ENCODE measurements at regions not wholly inside any gene's neighbourhood (a gene's known extent, or its start where the extent isn't known, plus 50 kb on each side); places are given as distances from the start of the nearest gene placed in this dataset.

GRCh38 chr4:136203199-136203598 lies 1329.1 kb downstream of the PCDH18 start:
- no peak for TF ChIP-seq CTCF (IDR thresholded peaks at IDR 0.05)
- no peak for TF ChIP-seq POLR2A (IDR thresholded peaks at IDR 0.05)
- 53 to 70% (median 61%) methylated on average over 4 of the region's 4 CpGs for WGBS, 4 donors

GRCh38 chr4:136198358-136198757 lies 1333.9 kb downstream of the PCDH18 start:
- 70 to 81% (median 77%) methylated on average over 1 of the region's 1 CpG for WGBS, 4 donors
- no peak for DNase-seq

More at GRCh38 chr4:136203199-136203598, 1329.1 kb downstream of the PCDH18 start:
- H3K27ac ChIP-seq, result no peak overlapping the region
- intact Hi-C loops (cut with DNase I), result no loop called here
- H3K4me3 ChIP-seq, result no peak overlapping the region
- DNase-seq, result no peak
- H3K9me3 ChIP-seq (replicated peaks in 1 of 3), result no peaks in the 10 kb centered on the region
- H3K27me3 ChIP-seq, result no peaks in the 10 kb centered on the region
- H3K36me3 ChIP-seq (replicated peaks in 1 of 2), result no peaks in the 10 kb centered on the region
- H3K4me1 ChIP-seq (replicated peaks in 1 of 2), result no peaks in the 10 kb centered on the region

GRCh38 chr4:136194962-136195361 lies 1337.3 kb downstream of the PCDH18 start:
- no peak for DNase-seq
- Histone ChIP-seq H3K4me1 (replicated peaks in 1 of 2) (no peaks in the 10 kb centered on the region), H3K9me3 (replicated peaks in 1 of 3) (no peaks in the 10 kb centered on the region), H3K4me3 (no peak overlapping the region), H3K36me3 (replicated peaks in 1 of 2) (no peaks in the 10 kb centered on the region), H3K27me3 (no peaks in the 10 kb centered on the region), H3K27ac (no peak overlapping the region)
- 74 to 94% (median 86%) methylated on average over 2 of the region's 2 CpGs for WGBS, 4 donors
- intact Hi-C loops (cut with DNase I), result no loop called here
- TF ChIP-seq CTCF (IDR thresholded peaks at IDR 0.05) (no peak), POLR2A (IDR thresholded peaks at IDR 0.05) (no peak)

More at GRCh38 chr4:136198358-136198757, 1333.9 kb downstream of the PCDH18 start:
- Histone ChIP-seq H3K4me3 (no peak overlapping the region), H3K27me3 (no peaks in the 10 kb centered on the region), H3K27ac (no peak overlapping the region), H3K4me1 (replicated peaks in 1 of 2) (no peaks in the 10 kb centered on the region), H3K9me3 (replicated peaks in 1 of 3) (no peaks in the 10 kb centered on the region), H3K36me3 (replicated peaks in 1 of 2) (no peaks in the 10 kb centered on the region)
- intact Hi-C loops (cut with DNase I), result no loop called here
- no peak for TF ChIP-seq CTCF (IDR thresholded peaks at IDR 0.05)
- TF ChIP-seq POLR2A (IDR thresholded peaks at IDR 0.05), result no peak

- TF ChIP-seq POLR2A (IDR thresholded peaks at IDR 0.05) (no peak), CTCF (IDR thresholded peaks at IDR 0.05) (no peak)
- no peaks in the 10 kb centered on the region for H3K4me1 ChIP-seq (replicated peaks in 1 of 2)
- no peaks in the 10 kb centered on the region for H3K36me3 ChIP-seq (replicated peaks in 1 of 2)
- 65 to 76% (median 74%) methylated on average over 2 of the region's 2 CpGs for WGBS, 4 donors
- no peaks in the 10 kb centered on the region for H3K9me3 ChIP-seq (replicated peaks in 1 of 3)
- no peak overlapping the region for H3K4me3 ChIP-seq
- no peak overlapping the region for H3K27ac ChIP-seq
- intact Hi-C loops (cut with DNase I), result no loop called here
- no peaks in the 10 kb centered on the region for H3K27me3 ChIP-seq
- no peak for DNase-seq
Measured at GRCh38 chr4:136186650-136187049, 1345.6 kb downstream of the PCDH18 start.
